Caco-2 (cell line): ENCODE measurements at regions not wholly inside any gene's neighbourhood (a gene's known extent, or its start where the extent isn't known, plus 50 kb on each side); places are given as distances from the start of the nearest gene placed in this dataset.
"Not testable (repeated sequence)": the region's sequence is repeated elsewhere in the genome, so short reads cannot be mapped to it uniquely, and the experiment has no call there.

Source experiments
- BruUV-seq: library from RNA; stranded (reverse); fragments of 400-500 nt; replicated peaks from 2 replicates; lab custom pipeline; 2021; lab: Mats Ljungman, UMichigan
- CTCF ChIA-PET: fragments of 300-600 bp; sonication (Branson Sonifier 250); formaldehyde crosslinking; loops from one replicate; lab custom pipeline; 2022; ENCODE audit warnings: antibody characterized with exemption; lab: Charles Lee
- POLR2A ChIA-PET: fragments of 300-600 bp; sonication (Branson Sonifier 250); formaldehyde crosslinking; loops from one replicate; lab custom pipeline; 2022; ENCODE audit warnings: antibody characterized with exemption; lab: Charles Lee
- DNase-seq, 2 experiments: peaks; one replicate each; pipeline versions ENCODE4 v3.0.0 to v3.0.0-alpha.2; 2020 to 2022
- H3K27me3 ChIP-seq: replicated peaks from 2 replicates; pipeline ENCODE4 v1.6.0; 2011; ENCODE audit warnings: low read length; ENCODE audit not compliant: control insufficient read depth, insufficient read depth
- H3K36me3 ChIP-seq: 2 replicates; pipeline ENCODE4 v1.5.1; 2011; ENCODE audit warnings: low read length; ENCODE audit not compliant: control insufficient read depth, insufficient read depth
- H3K4me1 ChIP-seq: fragments of 250-450 bp; sonication (Bioruptor Pico); 2 replicates; pipeline ENCODE4 v1.5.1; 2020; ENCODE audit warnings: mild to moderate bottlenecking
- H3K4me3 ChIP-seq: 2 replicates; pipeline ENCODE4 v1.5.1; 2011; ENCODE audit warnings: low read depth, mild to moderate bottlenecking, control low read depth, low read length
- H3K9me3 ChIP-seq: fragments of 250-450 bp; sonication (Bioruptor Pico); 2 replicates; pipeline ENCODE4 v1.5.1; 2020; ENCODE audit warnings: mild to moderate bottlenecking, moderate library complexity
- H3K27ac Mint-ChIP-seq: one replicate; pipeline ENCODE4 v1.8.0; 2022; ENCODE audit warnings: mixed read lengths; ENCODE audit not compliant: unreplicated experiment
- H3K27me3 Mint-ChIP-seq: one replicate; pipeline ENCODE4 v1.8.0; 2022; ENCODE audit warnings: mixed read lengths; ENCODE audit not compliant: insufficient read depth, unreplicated experiment
- H3K36me3 Mint-ChIP-seq: one replicate; pipeline ENCODE4 v1.8.0; 2022; ENCODE audit warnings: mild to moderate bottlenecking, mixed read lengths; ENCODE audit not compliant: insufficient read depth, unreplicated experiment
- H3K4me1 Mint-ChIP-seq: one replicate; pipeline ENCODE4 v1.8.0; 2022; ENCODE audit warnings: low read depth, mixed read lengths; ENCODE audit not compliant: unreplicated experiment
- H3K4me3 Mint-ChIP-seq: one replicate; pipeline ENCODE4 v1.8.0; 2022; ENCODE audit warnings: mild to moderate bottlenecking, moderate library complexity, mixed read lengths; ENCODE audit not compliant: unreplicated experiment
- H3K9me3 Mint-ChIP-seq: one replicate; pipeline ENCODE4 v1.8.0; 2022; ENCODE audit warnings: mixed read lengths; ENCODE audit not compliant: unreplicated experiment
- CTCF ChIP-seq, 2 experiments: fragments of 200-600 bp in 1 of 2; IDR thresholded peaks; 1 replicate in 1 of 2; 2 replicates in 1 of 2; pipeline versions ENCODE4 v1.5.1 to v1.8.0; 2011 to 2022; ENCODE audit warnings: antibody characterized with exemption in 1 of 2, control low read depth in 1 of 2, inconsistent platforms in 1 of 2, low read depth in 1 of 2, low read length in 1 of 2, mild to moderate bottlenecking in 1 of 2, moderate library complexity in 1 of 2; ENCODE audit not compliant: insufficient read depth in 1 of 2, severe bottlenecking in 1 of 2, unreplicated experiment in 1 of 2
- intact Hi-C: fragments of 100-400 bp; cut with micrococcal nuclease; formaldehyde crosslinking; loops from one replicate; pipeline ENCODE4 v1.10.0; 2022; ENCODE audit not compliant: unreplicated experiment

DNA sequence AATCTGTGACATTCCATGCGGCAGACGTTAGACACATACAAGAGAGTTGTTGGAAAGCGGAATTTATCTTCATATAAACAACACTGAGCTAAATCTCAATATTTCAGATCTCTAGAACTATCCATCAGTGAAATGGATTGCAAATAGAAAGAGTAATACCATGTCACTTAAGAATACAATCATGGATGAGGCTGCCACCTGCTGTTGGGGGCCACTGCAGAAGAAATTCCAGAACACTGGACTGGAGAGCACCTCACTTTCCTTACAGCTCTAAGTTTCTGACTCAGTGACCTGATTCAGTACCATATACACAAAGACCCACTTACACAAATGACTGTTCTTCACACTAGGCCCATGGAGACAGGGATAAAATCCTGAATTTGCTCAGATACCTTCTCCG is 75.1 kb upstream of the TP53BP2 start:
- H3K27ac Mint-ChIP-seq, H3K4me3 ChIP-seq, intact Hi-C loops, H3K4me1 ChIP-seq, H3K27me3 ChIP-seq, H3K4me1 Mint-ChIP-seq, H3K27me3 Mint-ChIP-seq, H3K36me3 ChIP-seq, POLR2A ChIA-PET, H3K36me3 Mint-ChIP-seq, BruUV-seq, H3K9me3 ChIP-seq, CTCF ChIA-PET, H3K9me3 Mint-ChIP-seq, H3K4me3 Mint-ChIP-seq: not testable (repeated sequence)
- peak in 1 of 2 experiments; percentile 14 for TF ChIP-seq CTCF (IDR thresholded peaks at IDR 0.05; ENCODE audit: insufficient read depth in 1 of 2, low read depth in 1 of 2, low read length in 1 of 2, severe bottlenecking in 1 of 2, unreplicated experiment in 1 of 2)
- peak; percentile 48 to 56 for DNase-seq

DNA sequence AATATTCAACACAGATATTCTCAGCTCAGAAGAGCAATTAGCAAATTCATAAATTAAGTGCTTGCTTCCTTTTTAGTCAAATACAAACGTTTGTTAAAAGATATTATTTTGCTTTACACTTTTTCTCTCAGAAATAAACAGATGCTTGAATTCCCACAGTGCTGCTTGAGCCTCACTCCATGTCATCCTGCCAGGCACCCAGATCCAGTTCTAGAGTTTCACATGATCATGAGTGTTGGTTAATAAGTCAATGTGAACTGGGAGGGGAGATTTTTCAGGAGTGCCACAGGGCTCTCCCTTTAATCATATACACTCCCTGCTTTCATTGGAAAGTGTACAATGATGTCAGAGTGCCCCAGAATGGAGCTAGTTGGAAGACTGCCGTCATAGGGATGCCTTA is 69.7 kb upstream of the TP53BP2 start:
- H3K9me3 Mint-ChIP-seq, BruUV-seq, H3K36me3 Mint-ChIP-seq, POLR2A ChIA-PET, H3K27ac Mint-ChIP-seq, intact Hi-C loops, H3K4me1 Mint-ChIP-seq, H3K36me3 ChIP-seq, DNase-seq, H3K4me3 ChIP-seq, H3K4me1 ChIP-seq, H3K9me3 ChIP-seq, H3K27me3 Mint-ChIP-seq, H3K27me3 ChIP-seq, CTCF ChIA-PET, H3K4me3 Mint-ChIP-seq: not testable (repeated sequence)

- H3K9me3 Mint-ChIP-seq, H3K4me3 ChIP-seq, DNase-seq, H3K27me3 Mint-ChIP-seq, H3K36me3 Mint-ChIP-seq, CTCF ChIA-PET, BruUV-seq, POLR2A ChIA-PET, intact Hi-C loops, H3K36me3 ChIP-seq, H3K4me1 ChIP-seq, H3K27me3 ChIP-seq, H3K9me3 ChIP-seq, H3K4me1 Mint-ChIP-seq, H3K27ac Mint-ChIP-seq, H3K4me3 Mint-ChIP-seq: not testable (repeated sequence)
Observed at GRCh38 chr1:223913715-223914114, 68.0 kb upstream of the TP53BP2 start.

DNA sequence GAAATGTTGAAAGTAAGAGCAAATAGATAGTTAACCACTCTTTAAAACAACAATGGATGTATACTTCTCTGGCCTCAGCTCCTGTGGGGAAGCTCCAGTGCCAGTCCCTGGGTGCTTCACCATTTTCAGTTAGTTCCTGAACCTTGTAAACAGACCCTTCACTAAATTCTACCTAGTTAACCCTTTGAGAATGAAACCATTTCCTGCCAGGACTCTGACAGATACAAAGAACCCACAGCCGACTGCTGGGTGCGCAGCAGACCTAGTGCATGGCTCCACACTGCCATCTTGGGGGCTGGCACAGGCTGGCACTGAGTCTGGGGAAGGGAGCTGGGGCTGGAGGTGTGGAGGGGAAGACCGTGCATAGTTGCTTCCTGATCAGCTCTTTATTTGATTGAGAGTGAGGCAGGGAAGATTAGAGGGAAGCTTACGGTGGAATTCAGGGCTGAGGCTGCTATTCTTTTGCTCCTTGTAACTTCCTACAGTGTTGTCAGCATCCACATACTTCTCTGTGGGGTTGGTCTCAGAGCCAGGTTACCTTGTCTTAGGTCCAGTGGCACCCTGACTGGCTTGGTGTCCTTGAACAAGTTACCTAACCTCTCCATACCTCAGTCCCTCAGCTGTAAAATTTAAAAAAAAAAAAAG is 62.3 kb upstream of the TP53BP2 start:
- H3K4me3 Mint-ChIP-seq, H3K36me3 ChIP-seq, H3K9me3 ChIP-seq, CTCF ChIA-PET, H3K9me3 Mint-ChIP-seq, intact Hi-C loops, H3K27ac Mint-ChIP-seq, H3K27me3 ChIP-seq, POLR2A ChIA-PET, H3K27me3 Mint-ChIP-seq, H3K4me1 Mint-ChIP-seq, DNase-seq, H3K36me3 Mint-ChIP-seq, H3K4me1 ChIP-seq, H3K4me3 ChIP-seq, BruUV-seq: not testable (repeated sequence)

GRCh38 chr1:223903221-223903620 is 57.5 kb upstream of the TP53BP2 start:
- CTCF ChIA-PET, H3K27me3 ChIP-seq, H3K9me3 Mint-ChIP-seq, intact Hi-C loops, H3K27me3 Mint-ChIP-seq, H3K4me1 ChIP-seq, H3K9me3 ChIP-seq, H3K36me3 ChIP-seq, H3K4me3 ChIP-seq, BruUV-seq, POLR2A ChIA-PET, H3K27ac Mint-ChIP-seq, DNase-seq, H3K4me3 Mint-ChIP-seq, H3K36me3 Mint-ChIP-seq, H3K4me1 Mint-ChIP-seq: not testable (repeated sequence)

DNA sequence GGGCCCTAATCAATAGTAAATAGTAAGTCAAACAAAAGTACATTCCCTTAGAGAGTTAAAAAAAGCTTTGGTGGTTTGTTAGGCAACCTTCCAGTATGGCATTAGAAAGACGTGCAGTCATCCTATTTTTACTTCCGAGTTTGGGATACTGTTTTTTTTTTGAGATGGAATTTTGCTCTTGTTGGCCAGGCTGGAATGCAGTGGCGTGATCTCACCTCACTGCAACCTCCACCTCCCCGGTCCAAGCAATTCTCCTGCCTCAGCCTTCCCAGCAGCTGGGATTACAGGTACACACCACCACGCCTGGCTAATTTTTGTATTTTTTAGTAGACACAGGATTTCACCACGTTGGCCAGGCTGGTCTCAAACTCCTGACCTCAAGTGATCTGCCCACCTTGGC is 54.0 kb upstream of the TP53BP2 start:
- H3K4me3 ChIP-seq, H3K36me3 ChIP-seq, H3K9me3 Mint-ChIP-seq, H3K4me3 Mint-ChIP-seq, CTCF ChIA-PET, H3K27me3 ChIP-seq, H3K9me3 ChIP-seq, H3K4me1 ChIP-seq, H3K27me3 Mint-ChIP-seq, POLR2A ChIA-PET, H3K4me1 Mint-ChIP-seq, H3K36me3 Mint-ChIP-seq, BruUV-seq, H3K27ac Mint-ChIP-seq, DNase-seq, intact Hi-C loops: not testable (repeated sequence)
